GM21447 (cell line): ENCODE measurements at regions not wholly inside any gene's neighbourhood (a gene's known extent, or its start where the extent isn't known, plus 50 kb on each side); places are given as distances from the start of the nearest gene placed in this dataset.
"Not testable (repeated sequence)": the region's sequence is repeated elsewhere in the genome, so short reads cannot be mapped to it uniquely, and the experiment has no call there.

ENCODE experiments used
- ATAC-seq: cut with Tn5 transposase; IDR thresholded peaks from one replicate; pipeline ENCODE4 v1.9.1; 2021; ENCODE audit not compliant: unreplicated experiment

GRCh38 chr11:23797624-23798419, 699.0 kb upstream of the LUZP2 start:
- no peak for ATAC-seq

- ATAC-seq = not testable (repeated sequence)
These were observed 662.5 kb upstream of the LUZP2 start for GRCh38 chr11:23834306-23834705.

GRCh38 chr11:23836981-23837380, 659.9 kb upstream of the LUZP2 start:
- no peak for ATAC-seq

- ATAC-seq = no peak
These were observed 656.0 kb upstream of the LUZP2 start for GRCh38 chr11:23840872-23841271.

- no peak for ATAC-seq
These were observed 649.9 kb upstream of the LUZP2 start for GRCh38 chr11:23846902-23847422.

GRCh38 chr11:23851216-23851615, 645.6 kb upstream of the LUZP2 start:
- ATAC-seq = no peak

GRCh38 chr11:23856654-23857053, 640.2 kb upstream of the LUZP2 start:
- no peak for ATAC-seq

GRCh38 chr11:23859087-23859486, 637.8 kb upstream of the LUZP2 start:
- no peak for ATAC-seq

GRCh38 chr11:23861615-23862014, 635.2 kb upstream of the LUZP2 start:
- ATAC-seq = no peak

GRCh38 chr11:23865341-23865975, 631.4 kb upstream of the LUZP2 start:
- no peak for ATAC-seq

GRCh38 chr11:23866641-23867040, 630.2 kb upstream of the LUZP2 start:
- no peak for ATAC-seq

GRCh38 chr11:23869671-23870070, 627.2 kb upstream of the LUZP2 start:
- no peak for ATAC-seq

- ATAC-seq = no peak
These were observed 623.4 kb upstream of the LUZP2 start for GRCh38 chr11:23873406-23873805.

GRCh38 chr11:23875176-23875850, 621.5 kb upstream of the LUZP2 start:
- no peak for ATAC-seq

GRCh38 chr11:23883426-23884048, 613.3 kb upstream of the LUZP2 start:
- ATAC-seq = not testable (repeated sequence)

GRCh38 chr11:23884341-23884740, 612.5 kb upstream of the LUZP2 start:
- no peak for ATAC-seq

GRCh38 chr11:23885801-23886200, 611.1 kb upstream of the LUZP2 start:
- ATAC-seq = no peak

- not testable (repeated sequence) for ATAC-seq
These were observed 609.7 kb upstream of the LUZP2 start for GRCh38 chr11:23887122-23887521.

GRCh38 chr11:23893126-23893525, 603.7 kb upstream of the LUZP2 start:
- ATAC-seq = no peak

GRCh38 chr11:23897453-23898286, 599.2 kb upstream of the LUZP2 start:
- ATAC-seq = no peak
